HG03558 (cell line): ENCODE measurements at regions not wholly inside any gene's neighbourhood (a gene's known extent, or its start where the extent isn't known, plus 50 kb on each side); places are given as distances from the start of the nearest gene placed in this dataset.
"Not testable (repeated sequence)": the region's sequence is repeated elsewhere in the genome, so short reads cannot be mapped to it uniquely, and the experiment has no call there.

Experiments
- ATAC-seq: cut with Tn5 transposase; IDR thresholded peaks from one replicate; pipeline ENCODE4 v1.9.1; 2021; ENCODE audit warnings: moderate number of reproducible peaks; ENCODE audit not compliant: unreplicated experiment; ENCODE audit errors: extremely low read depth

DNA sequence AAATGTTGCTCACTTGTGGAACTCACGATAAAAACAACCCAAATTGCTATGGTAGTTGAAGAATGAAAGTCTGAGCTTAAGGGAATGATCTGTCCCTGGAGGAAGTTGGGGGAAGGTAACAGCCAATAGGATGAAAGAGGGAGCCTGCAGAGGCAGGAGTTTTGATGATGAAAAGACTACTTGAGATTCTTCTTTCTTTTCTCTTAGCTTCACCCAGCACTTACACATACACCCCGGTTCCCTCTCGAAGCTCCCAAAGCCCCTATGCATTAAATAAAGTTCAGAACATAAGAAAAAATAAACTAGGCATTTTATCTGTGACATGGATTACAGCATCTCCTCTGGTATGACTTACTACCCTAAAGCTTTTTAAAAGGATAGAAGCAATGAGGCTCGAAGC is 122.9 kb upstream of the GATB start:
- no peak for ATAC-seq

DNA sequence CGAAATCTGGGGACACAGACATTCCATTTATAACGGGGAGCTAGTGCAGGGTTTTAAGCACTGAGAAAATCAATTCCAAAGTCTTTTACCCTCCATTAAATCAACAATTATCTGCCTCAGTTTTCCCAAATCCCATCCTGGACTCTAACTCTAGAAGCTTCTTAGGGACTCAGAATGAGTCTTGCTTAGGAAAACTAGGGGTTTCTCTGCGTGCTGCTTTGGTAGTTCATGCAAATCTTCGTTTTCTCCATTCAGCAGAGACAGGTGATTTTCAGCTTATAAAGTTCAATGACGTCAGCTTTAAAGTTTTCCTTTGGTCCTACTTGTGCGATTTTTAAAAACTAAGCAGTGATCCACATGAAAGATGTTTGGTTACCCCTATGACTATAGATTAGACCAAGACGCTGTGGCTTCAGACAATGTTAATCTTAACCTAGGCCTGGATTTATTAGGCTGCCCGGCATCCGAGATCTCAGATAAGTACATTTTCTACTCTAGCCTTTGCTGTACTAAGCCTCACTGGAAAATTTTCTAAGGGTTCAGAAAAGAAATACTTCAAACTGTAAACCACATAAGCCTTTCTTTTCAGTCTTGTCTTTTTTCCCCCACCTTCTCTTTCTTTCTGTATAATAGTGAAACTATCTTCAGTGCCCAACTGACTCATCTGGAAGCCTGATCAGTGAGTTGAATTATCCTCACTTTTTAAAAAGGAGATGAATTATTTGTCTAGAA is 121.4 kb upstream of the GATB start:
- peak; percentile 45 for ATAC-seq

DNA sequence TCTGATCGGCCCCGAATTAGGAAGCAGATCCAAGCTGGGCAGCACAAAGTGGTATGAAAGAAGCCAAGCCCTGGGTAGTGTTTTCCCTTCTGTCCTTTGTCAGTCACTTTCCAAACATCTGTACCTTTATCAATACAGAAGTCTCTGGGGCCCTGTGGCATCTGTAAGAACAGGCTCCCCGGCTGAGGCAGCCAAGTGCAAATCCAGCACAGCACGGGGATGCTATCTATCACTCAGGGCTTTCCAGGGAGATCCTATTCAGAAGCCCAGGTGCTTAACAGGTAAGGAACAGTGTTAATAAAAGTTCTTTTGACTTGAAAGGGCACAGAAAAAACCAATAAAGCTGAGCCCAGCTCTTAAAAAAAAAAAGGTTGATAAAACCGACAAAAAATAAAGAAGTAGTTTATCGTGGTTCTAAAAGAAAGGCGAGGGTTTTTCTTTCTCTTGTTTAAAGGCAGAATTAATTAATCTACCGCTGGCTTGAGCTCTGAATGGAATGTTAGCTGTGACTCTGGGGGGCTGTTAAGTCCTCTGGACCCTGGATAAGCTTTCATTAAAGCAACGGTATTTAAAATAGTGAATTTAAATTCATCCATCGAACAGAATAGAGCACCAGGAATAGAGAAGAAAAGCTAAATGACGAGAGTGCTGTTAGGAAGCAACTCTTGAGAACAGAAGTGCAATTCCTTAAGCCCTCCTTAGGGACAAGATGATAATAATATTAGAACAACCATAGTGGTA is 119.1 kb upstream of the GATB start:
- no peak for ATAC-seq

DNA sequence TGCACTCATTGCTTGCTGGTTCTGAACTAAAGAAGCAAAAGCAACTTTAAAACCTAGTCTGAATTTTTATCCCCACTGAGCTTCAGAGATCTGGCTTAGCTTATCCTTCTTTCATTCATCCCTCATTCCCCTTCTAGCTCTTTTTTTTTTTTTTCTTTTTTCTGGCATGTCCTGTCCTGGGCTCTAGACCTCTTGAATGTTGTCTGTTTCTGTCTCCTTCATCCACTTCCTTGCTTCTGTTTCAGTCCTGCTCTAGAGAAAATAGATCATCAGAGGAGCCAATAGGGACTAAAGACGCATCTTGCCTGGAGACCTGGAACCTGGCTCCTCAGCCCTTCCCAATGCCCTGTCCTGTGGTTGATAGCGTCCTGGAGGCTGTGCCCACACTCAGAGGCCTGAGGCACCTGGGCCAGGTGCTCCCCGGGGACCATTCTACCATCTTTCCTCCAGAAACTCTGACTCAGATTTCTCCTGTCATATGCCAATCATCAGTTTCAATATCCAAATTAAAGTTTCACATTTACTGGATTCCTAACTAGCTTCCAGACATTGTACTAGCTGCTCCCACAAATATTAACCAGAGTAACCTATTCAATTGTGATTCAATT is 115.7 kb upstream of the GATB start:
- ATAC-seq: no peak

DNA sequence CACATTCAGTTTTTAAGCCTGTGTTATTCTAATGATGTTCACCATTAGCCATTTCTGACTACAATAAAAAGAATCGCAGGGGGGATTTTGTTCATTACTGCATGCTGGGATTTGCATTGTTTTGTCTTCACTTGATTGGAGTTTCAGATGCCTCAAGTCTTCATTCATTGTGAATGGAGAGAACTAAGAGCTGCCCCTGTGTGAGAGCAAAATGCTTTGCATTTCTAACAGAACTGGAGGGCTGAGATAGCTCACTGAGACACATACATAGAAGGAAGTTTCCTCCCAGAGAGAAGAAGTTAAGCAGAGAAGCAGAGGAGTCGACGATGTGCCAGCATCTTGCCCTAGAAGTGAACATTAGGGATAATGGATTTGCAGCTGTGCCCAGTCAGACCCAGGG is 113.5 kb upstream of the GATB start:
- no peak for ATAC-seq

DNA sequence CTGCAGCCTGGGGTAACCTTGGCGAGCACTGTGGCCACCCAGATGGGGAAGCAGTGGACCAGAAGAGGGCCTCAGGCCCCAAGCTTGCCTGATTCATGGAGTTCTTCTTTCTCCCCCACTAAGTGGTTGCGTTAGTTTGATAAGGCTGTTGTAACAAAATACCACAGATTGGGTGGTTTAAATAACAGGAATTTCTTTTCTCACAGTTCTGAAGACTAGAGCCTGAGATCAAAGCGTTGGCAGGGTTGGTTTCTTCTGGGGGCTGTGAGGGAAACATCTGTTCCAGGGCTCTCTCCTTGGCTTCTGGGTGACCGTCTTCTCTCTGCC is 105.7 kb upstream of the GATB start:
- ATAC-seq: no peak

DNA sequence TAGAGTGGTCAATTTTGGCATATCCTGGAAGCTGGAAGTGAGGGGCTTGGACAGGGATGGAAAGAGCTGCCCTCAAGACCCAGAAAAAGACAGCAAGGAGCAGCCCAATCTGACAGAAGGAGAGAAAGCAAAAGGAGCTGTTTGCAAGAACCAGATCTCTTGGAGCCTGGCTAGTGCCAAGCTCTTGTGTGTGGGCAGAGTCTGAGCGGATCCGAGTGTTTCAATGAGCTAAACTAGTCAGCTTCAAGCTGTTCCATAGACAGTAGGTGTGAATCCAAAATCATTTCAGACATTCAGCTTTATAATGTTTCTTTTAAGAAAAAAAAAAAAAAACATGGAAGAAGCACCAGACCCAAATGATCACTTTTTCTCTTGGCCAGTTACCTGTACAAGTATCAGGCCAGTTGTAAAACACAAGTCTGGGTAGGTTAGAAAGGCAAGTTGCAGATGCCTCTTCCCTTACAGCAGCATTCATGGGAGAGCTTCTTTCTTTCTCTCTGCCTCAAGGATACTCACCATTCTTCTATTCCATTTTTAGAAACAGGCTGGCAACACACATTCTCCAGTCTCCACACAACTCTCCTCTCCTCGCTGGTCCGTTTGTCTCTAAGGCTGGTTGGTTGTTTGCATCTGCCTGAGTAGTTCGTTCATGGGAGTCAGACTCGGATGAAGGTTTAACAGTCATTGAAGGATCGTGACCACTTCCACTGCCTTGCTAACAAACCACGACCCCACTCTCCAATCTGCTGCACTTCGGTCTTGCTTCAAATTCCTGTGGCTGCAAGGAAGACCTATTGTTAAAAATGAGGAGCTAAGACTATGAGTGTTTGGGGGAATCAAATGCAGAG is 105.2 kb upstream of the GATB start:
- ATAC-seq: no peak

DNA sequence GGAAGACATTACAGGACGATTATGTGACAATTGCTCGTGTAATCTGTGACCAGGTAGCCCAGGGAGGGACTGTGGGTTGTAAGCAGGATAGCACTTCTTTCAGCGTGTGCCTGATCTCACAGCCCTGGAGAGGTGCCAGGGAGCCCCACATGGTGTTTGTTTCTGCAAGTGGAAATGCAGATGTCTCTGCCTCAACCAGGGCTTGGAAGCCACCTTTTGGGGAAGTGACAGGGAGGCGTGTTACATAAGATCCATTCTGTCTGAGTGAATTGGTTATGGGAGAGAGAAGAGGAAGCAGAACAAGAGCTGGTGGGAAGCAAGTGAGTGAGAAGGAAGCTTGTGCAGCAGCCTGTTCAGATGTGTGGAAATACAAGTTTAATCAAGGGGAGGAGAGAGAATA is 104.5 kb upstream of the GATB start:
- no peak for ATAC-seq

DNA sequence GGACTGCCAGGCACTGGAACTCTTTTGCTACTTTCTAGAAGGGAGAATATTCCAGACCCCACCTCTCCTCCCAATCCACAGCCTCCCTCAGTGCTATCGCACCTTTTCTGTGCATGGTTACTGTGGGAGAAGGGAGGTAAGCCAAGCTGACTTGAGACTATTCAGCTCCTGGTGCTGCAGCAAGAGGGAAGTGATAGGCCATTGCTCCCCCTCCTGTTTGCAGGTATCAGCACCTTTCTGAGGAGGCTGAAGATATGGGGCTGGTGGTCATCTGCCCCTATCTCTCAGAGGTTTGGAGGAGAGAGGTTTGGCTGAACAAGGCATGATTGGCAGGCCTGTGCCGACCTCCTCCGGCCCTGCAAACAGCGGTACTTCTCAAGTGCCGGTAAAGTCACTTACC is 103.3 kb upstream of the GATB start:
- ATAC-seq: no peak

DNA sequence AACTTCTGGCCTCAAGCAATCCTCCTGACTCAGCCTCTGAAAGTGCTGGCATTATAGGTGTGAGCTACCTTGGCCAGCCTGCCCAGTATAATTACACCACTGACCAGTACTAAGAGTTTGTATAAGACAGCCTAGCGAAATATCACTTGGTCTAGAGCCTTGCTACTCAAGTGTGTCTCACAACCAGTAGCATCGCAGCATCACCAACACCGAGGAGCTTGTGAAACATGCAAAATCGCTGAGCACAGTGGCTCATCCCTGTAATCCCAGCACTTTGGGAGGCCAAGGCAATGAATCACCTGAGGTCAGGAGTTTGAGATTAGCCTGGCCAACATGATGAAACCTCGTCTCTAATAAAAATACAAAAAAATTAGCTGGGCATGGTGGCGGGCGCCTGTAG is 102.0 kb upstream of the GATB start:
- no peak for ATAC-seq

DNA sequence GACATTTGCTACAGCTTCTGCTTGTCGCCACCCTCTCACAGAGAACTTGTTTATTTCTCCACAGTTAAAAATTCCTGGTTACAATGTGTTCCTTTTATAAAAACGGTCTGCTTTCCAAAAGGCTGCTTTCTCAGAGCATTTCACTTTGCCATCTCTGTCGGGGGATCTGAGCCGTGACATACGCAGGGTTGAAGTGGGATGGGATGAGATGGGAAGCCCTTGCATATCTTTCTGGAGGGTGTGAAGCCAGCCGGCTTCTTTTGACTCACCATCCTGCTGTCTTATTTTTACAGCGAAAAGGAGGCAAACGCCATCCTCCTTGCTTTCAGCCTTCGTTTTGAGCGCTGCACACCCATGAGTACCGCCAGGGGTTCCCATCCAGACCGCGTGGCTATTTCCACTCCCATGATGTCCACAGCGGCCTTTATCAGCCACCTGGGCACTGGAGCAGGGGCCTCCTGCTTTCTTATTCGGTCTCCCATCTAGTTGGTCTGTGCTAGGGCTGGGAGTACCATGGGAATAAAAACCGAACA is 99.8 kb upstream of the GATB start:
- ATAC-seq: no peak

DNA sequence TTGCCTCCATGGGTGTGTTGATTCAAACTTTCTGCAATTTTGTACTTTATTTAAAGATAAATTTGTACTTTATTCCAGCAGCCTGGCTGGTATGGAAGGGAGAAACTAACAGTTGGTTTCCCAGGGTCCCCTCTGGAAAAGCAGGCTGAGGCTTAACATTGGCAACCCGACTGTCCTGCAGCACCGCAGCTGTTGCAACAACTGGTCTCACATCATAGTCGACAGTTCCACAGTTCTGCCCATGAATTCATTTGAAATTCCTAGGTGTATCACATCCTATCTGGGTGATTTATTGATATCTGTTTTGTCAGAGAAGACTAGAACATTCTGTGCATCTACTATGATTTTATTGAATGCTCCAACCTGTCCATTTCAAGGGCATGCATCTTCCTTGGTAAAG is 98.8 kb upstream of the GATB start:
- ATAC-seq: no peak

DNA sequence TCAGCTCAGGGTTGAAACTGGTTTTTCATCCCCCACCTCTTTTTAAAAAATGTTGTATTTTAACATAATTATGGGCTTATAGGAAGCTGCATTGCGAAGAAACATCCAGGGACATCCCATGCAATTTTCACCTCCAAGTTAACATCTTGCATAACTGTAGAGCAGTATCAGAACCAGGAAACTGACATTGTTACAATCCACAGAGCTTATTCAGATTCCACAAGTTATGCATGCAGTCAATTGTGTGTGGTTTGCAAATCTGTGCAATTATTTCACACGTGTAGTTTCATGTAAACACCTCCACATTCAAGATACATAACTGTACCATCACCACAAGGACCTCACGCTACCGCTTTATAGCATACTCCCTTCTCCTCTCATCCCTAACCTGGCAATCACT is 97.5 kb upstream of the GATB start:
- no peak for ATAC-seq

DNA sequence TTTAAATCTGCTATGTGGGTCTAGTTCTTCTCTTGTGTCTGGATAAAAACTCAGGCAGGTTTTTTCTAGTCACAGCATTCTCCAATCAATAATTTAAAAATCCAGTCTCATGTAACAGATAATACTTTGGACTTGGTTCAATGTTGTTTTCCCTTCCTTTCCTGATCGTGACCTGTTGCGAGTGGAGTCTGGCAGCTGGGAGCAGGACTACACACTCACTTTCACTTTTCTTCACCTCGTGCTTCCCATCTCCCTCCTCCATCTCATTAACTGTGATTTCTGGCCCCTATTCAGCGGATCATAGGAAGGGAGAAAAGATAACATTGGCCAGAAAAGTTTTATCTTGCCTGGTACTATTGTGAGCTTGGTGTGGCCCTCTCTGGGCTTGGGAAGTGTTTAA is 96.6 kb upstream of the GATB start:
- ATAC-seq: no peak

DNA sequence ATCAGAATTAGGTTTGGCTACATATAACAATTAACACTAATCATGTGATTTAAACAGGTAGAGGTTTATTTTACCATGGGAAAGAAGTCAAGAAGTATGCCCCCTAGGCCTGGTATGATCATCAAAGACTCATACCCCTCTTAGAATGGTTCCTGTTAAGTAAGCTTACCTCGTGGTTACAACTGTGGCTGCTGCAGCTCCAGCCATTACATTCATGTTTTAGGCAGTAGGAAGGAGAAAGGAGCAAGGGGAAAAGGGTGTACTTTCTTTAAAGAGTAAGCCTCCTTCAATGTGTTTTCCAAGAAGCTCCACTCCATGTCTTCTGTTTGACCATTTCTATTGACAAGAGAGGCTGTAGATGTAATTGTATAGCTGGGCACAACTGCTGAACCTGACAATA is 94.9 kb upstream of the GATB start:
- ATAC-seq: no peak

DNA sequence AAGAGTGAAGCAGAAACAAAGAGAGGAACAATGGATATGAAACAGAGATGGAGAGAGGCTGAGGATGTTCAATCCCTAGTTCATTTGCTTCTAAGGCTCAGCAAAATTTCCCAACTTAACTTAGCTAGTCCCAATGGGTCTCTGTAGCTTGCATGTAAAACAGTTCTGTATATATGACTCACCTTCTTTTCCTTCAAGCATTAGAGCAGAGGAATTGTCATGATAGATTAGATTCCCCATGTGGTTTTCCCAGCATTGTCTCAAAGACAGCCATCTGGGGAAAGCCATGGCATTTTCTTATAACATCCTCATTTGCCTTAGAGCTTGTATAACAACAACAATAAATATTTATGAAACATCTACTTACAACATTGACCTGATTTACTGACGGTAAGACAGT is 93.9 kb upstream of the GATB start:
- ATAC-seq: no peak

DNA sequence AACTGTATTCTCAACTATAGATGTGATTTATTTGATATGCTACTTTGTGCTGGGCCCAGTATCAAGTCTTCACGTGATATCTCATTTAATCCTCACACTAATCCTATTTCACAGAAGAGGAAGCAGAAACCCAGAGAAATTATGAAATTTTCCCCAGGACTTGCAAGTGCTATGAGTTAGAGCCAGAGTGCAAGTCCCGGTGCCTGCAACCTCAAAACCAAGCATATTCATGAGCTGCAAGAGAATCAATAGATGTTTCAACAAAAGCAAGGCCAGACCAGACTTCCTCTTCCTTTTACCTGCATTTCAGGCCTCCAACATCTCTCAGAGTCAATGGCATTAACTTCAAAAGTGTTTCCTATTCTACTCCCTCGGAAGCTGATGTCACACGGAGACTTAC is 92.2 kb upstream of the GATB start:
- ATAC-seq: no peak

DNA sequence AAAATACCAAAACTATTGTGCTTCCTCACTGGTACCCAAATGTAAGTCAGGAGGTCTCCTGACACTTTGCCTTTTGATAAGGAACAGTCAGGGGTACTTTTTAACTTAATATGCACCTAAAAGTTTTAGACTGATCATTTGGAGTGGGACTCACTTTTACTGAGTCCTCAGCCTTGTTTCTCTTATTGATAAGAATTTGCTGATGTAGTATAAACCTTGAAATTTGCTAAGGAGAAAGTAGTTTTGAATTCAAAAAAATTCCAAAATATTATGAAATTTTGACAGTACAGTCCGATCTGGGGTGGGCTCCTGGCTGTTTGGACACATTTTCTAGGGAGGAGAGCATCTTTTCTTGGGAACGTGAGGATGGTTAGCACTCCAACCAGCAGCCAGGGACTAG is 91.4 kb upstream of the GATB start:
- no peak for ATAC-seq

DNA sequence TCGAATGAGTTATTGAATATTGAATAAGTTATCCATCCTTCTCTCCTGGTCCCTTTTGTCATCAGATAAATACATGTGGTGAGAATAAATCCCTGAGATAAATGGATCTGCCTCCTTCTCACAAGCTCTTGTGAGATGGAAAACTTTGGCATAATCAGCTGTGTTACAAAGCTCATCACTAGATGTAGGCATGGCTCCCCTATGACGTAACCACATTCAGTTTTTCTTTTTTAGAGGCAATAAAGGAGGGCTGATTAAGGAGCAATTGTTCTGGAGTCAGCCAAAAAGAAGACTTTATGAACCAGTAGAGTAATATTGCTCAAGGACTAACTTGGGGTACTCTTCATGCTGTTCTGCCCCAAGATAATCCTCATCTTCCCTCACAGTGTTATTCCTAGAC is 90.5 kb upstream of the GATB start:
- no peak for ATAC-seq

DNA sequence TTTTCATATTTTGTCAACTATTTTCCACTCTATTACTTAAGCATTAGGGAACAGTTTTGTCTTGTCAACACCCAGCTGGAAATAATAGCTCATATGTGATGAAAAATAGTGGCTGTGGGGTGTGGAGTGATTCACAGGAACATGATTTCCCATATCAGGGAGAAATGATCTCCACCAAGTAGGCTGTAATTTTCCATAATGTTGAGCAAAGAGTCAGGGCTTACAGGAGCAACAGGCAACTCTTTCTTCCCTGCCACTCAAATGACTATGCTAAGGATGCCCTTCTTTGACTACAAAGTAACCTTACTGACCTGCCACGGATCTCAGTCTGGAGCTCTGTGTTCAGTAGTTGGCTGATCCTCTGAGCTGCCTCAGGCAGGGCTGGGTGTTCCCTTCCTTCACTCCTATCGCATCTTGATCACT is 90.0 kb upstream of the GATB start:
- no peak for ATAC-seq

DNA sequence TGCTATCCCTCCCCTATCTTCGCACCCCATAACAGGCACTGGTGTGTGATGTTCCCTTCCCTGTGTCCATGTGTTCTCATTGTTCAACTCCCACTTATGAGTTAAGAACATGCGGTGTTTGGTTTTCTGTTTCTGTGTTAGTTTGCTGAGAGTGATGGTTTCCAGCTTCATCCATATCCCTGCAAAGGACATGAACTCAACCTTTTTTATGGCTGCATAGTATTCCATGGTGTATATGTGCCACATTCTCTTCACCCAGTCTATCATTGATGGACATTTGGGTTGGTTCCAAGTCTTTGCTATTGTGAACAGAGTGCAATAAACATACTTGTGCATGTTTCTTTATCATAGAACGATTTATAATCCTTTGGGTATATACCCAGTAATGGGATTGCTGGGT is 84.7 kb upstream of the GATB start:
- ATAC-seq: not testable (repeated sequence)
